ENCODE measurements at regions not wholly inside any gene's neighbourhood (a gene's known extent, or its start where the extent isn't known, plus 50 kb on each side); places are given as distances from the start of the nearest gene placed in this dataset.

- TF ChIP-seq, protein P1, sequence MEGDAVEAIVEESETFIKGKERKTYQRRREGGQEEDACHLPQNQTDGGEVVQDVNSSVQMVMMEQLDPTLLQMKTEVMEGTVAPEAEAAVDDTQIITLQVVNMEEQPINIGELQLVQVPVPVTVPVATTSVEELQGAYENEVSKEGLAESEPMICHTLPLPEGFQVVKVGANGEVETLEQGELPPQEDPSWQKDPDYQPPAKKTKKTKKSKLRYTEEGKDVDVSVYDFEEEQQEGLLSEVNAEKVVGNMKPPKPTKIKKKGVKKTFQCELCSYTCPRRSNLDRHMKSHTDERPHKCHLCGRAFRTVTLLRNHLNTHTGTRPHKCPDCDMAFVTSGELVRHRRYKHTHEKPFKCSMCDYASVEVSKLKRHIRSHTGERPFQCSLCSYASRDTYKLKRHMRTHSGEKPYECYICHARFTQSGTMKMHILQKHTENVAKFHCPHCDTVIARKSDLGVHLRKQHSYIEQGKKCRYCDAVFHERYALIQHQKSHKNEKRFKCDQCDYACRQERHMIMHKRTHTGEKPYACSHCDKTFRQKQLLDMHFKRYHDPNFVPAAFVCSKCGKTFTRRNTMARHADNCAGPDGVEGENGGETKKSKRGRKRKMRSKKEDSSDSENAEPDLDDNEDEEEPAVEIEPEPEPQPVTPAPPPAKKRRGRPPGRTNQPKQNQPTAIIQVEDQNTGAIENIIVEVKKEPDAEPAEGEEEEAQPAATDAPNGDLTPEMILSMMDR (IDR thresholded peaks at IDR 0.05), result no peak
- TF ChIP-seq POLR2A (IDR thresholded peaks at IDR 0.05), result no peak
Measured at GRCh38 chr20:58007947-58008346, 220.5 kb downstream of the ANKRD60 start.
